AG04450 (cell line): ENCODE measurements at regions not wholly inside any gene's neighbourhood (a gene's known extent, or its start where the extent isn't known, plus 50 kb on each side); places are given as distances from the start of the nearest gene placed in this dataset.

Experiments used
- CTCF ChIA-PET: fragments of 300-600, 350-600 bp; formaldehyde crosslinking; extraction: SDS; loops from one replicate; lab custom pipeline; 2022; ENCODE audit warnings: antibody characterized with exemption, inconsistent platforms; lab: Charles Lee
- POLR2A ChIA-PET: fragments of 350-600 bp; formaldehyde crosslinking; extraction: SDS; loops from one replicate; lab custom pipeline; 2021; ENCODE audit warnings: antibody characterized with exemption, inconsistent platforms; lab: Yijun Ruan, JAX
- DNase-seq: peaks from one replicate; pipeline ENCODE4 v3.0.0-alpha.2; 2011; ENCODE audit warnings: low read depth, low spot score
- H3K27ac ChIP-seq: one replicate; pipeline ENCODE4 v1.5.1; 2012; ENCODE audit warnings: low read depth, low read length, control low read depth
- H3K27me3 ChIP-seq: one replicate; pipeline ENCODE4 v1.6.0; 2012; ENCODE audit warnings: low read length; ENCODE audit not compliant: control insufficient read depth, insufficient read depth
- H3K4me3 ChIP-seq: 2 replicates; pipeline ENCODE4 v1.5.1; 2011; ENCODE audit warnings: mild to moderate bottlenecking, low read depth, low read length, control low read depth
- H3K9me3 ChIP-seq: 2 replicates; pipeline ENCODE4 v1.5.1; 2012; ENCODE audit warnings: low read length; ENCODE audit not compliant: control insufficient read depth, insufficient read depth
- TF ChIP-seq, protein P1 (sequence below): IDR thresholded peaks from 2 replicates; pipeline ENCODE4 v1.5.1; 2011; ENCODE audit warnings: low read depth, low read length, control low read depth, inconsistent platforms

DNA sequence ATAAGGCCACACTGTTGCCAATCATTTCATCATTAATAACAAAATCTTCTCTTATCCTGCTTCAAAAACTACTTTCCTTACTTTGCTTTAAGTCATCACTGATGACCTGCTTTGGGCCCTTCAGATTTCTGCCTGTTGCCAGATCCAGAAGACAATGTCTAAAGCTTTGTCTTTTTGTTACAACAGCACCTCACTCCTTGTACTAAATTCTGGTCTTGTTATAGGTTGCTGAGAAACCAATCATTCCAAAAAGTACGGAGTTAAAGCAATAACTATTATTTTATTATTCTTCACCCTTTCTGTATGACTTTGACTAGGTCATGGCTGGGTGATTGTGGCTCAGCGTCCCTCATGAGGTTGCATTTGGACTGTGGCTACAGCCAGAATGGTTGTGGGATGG, 633.5 kb downstream of the PTPRU start:
- H3K4me3 ChIP-seq = no peak overlapping the region
- H3K27me3 ChIP-seq = no peaks in the 10 kb centered on the region
- H3K9me3 ChIP-seq = no peaks in the 10 kb centered on the region
- H3K27ac ChIP-seq = no peak overlapping the region
- DNase-seq = no peak
- ChIA-PET CTCF (no interaction called here), POLR2A (no interaction called here)
- TF ChIP-seq, protein P1, sequence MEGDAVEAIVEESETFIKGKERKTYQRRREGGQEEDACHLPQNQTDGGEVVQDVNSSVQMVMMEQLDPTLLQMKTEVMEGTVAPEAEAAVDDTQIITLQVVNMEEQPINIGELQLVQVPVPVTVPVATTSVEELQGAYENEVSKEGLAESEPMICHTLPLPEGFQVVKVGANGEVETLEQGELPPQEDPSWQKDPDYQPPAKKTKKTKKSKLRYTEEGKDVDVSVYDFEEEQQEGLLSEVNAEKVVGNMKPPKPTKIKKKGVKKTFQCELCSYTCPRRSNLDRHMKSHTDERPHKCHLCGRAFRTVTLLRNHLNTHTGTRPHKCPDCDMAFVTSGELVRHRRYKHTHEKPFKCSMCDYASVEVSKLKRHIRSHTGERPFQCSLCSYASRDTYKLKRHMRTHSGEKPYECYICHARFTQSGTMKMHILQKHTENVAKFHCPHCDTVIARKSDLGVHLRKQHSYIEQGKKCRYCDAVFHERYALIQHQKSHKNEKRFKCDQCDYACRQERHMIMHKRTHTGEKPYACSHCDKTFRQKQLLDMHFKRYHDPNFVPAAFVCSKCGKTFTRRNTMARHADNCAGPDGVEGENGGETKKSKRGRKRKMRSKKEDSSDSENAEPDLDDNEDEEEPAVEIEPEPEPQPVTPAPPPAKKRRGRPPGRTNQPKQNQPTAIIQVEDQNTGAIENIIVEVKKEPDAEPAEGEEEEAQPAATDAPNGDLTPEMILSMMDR = no peak

DNA sequence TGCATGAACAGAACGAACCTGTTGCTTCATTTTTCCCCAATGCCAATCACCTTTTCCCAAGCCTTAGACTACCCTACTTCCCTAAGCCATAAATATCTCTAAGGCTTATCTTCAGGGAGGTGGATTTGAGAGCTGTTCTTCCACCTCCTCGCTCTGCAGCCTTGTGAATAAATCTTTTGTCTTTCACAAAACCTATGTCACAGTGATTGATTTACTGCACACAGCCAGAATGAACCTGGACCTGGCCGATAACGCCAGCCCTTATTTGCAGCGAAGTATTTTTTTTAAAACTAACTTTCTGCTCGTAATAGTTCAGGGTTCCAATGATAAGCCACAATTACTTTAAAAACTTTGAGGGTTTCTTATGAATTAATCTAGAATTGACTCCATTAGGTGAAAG, 632.6 kb downstream of the PTPRU start:
- ChIA-PET CTCF (no interaction called here), POLR2A (no interaction called here)
- no peaks in the 10 kb centered on the region for H3K9me3 ChIP-seq
- H3K27ac ChIP-seq = no peak overlapping the region
- H3K4me3 ChIP-seq = no peak overlapping the region
- H3K27me3 ChIP-seq = no peaks in the 10 kb centered on the region
- DNase-seq = no peak
- TF ChIP-seq, protein P1 = no peak

DNA sequence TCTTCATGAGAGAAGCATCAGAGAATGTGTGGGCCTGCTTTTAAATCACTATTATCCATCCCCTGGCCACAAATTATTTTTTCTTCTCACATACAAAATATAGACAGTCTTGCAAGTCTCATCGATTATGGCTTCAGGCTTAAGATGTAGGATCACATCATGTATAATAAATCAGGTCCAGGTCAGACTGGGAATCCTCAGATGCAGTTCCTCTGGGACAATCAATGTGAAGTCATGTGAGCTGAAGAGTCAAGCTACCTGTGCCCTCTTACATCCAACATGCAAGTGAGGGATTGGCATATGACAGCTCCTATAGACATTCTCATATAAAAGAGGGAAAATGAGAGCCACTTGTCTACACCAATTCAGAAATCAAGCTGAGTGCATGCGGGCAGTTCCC, 631.8 kb downstream of the PTPRU start:
- POLR2A ChIA-PET = no interaction called here

DNA sequence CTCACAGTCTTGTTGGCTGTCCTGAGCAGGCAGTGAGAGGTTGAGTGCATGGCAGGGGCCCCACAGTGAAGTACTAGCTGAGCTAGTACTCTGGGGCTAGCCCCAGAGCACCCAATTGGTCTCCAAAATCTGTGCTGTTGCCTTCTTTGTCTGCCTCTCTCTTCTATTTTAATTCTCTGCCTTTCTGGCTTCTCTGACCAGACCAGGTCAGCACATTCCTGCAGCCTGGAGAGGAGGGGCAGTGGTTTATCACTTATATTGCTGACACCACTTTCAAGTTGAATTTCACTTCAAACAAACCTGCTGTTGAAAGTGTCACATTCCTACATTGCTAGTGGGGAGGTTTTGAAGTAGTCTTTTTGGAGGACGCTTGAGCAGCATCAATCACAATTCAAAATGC, 628.7 kb downstream of the PTPRU start:
- no peak for DNase-seq
- POLR2A ChIA-PET = no interaction called here
- CTCF ChIA-PET = no interaction called here
- TF ChIP-seq, protein P1 = no peak
- H3K27me3 ChIP-seq = no peaks in the 10 kb centered on the region
- no peak overlapping the region for H3K4me3 ChIP-seq
- H3K27ac ChIP-seq = no peak overlapping the region
- H3K9me3 ChIP-seq = peaks cover 7% of the 10 kb centered on the region

More for the DNA sequence above, 631.8 kb downstream of the PTPRU start:
- Histone ChIP-seq H3K27me3 (no peaks in the 10 kb centered on the region), H3K27ac (no peak overlapping the region), H3K4me3 (no peak overlapping the region), H3K9me3 (no peaks in the 10 kb centered on the region)
- TF ChIP-seq, protein P1 = no peak
- DNase-seq = no peak
- CTCF ChIA-PET = no interaction called here

DNA sequence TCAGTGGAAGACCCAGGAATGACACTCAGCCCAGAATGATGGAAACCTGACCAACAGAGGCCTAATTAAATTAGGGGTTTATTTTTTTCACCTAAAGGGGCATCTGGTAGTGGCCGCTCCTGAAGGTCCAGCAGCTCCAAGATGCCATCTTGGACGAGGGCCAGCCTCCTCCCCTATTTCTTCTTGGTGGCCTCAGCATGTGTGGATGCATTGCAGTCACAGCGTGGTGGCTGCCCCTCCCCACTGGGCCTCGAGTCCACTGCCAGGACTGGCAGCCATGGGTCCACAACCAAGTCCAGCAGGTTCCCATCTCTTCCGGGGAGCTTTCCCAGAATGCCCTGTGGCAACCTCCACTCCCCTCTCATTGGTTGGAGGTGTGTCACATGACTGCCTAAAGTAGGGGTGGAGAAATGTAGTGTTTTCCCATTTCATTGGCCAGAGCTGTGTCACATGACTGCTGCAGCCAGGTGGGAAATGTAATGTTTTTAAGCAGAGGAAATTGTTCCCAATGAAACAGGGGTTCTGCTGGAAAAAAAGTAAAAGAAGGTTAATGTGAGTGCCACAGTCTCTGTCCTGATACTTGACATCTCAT, 628.2 kb downstream of the PTPRU start:
- Histone ChIP-seq H3K27ac (no peak overlapping the region), H3K4me3 (no peak overlapping the region), H3K9me3 (peaks cover 7% of the 10 kb centered on the region), H3K27me3 (no peaks in the 10 kb centered on the region)
- DNase-seq = no peak
- TF ChIP-seq, protein P1 = no peak
- ChIA-PET CTCF (no interaction called here), POLR2A (no interaction called here)
